ENCODE measurements at regions not wholly inside any gene's neighbourhood (a gene's known extent, or its start where the extent isn't known, plus 50 kb on each side); places are given as distances from the start of the nearest gene placed in this dataset.

DNA sequence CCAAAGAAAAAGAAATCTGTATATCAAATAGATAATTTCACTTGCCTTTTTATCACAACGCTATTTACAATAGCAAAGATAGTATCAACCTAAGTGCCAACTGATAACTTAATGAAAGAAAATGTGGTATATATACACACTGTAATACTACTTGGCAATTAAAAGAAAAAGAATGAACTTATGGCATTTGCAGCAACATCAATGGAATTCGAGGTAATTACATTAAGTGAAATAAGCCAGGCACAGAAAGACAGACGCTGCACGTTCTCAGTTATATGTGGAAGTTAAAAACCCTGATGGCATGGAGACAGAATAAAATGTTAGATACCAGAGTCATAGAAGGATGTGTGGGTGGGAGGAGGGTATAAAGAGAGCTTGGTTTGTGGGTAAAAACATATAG, 1260.5 kb upstream of the PCDH9 start:
- TF ChIP-seq CTCF (IDR thresholded peaks at IDR 0.05; ENCODE audit: insufficient read depth, low read length, poor library complexity, severe bottlenecking), result no peak
- Histone ChIP-seq H3K4me3 (replicated peaks; ENCODE audit: low read depth, low read length) (no peak overlapping the region), H3K36me3 (ENCODE audit: control insufficient read depth, insufficient read depth, low read length) (no peaks in the 10 kb centered on the region), H3K27me3 (replicated peaks; ENCODE audit: control insufficient read depth, insufficient read depth, low read length) (no peaks in the 10 kb centered on the region)
- DNase-seq (ENCODE audit: extremely low read depth, insufficient read length), result no peak

- DNase-seq (ENCODE audit: extremely low read depth, insufficient read length), result no peak
- Histone ChIP-seq H3K27me3 (replicated peaks; ENCODE audit: control insufficient read depth, insufficient read depth, low read length) (no peaks in the 10 kb centered on the region), H3K36me3 (ENCODE audit: control insufficient read depth, insufficient read depth, low read length) (no peaks in the 10 kb centered on the region), H3K4me3 (replicated peaks; ENCODE audit: low read depth, low read length) (no peak overlapping the region)
- no peak for TF ChIP-seq CTCF (IDR thresholded peaks at IDR 0.05; ENCODE audit: insufficient read depth, low read length, poor library complexity, severe bottlenecking)
Observed at GRCh38 chr13:68481130-68481529, 1251.0 kb upstream of the PCDH9 start.

DNA sequence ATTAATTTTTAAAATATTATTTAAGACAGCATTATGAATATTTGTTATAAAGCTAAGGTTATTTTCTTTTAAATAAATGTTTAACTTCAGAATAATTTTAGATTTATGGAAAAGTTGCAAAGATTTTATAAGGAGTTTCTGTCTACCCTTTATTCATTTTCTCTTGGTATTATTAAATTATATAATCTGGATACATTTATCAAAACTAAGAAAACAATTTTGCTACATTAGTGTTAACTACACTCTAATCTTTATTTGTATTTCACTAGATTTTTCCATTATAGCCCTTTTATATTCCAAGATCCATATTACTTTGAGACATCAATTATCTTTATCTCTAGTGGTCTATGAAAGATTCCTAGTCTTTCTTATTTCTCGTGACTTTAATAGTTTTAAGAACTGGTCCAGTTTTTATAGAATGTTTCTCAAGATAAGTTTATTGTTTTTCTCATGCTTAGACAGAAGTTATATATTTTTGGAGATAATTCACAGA, 1243.7 kb upstream of the PCDH9 start:
- H3K27me3 ChIP-seq (replicated peaks; ENCODE audit: control insufficient read depth, insufficient read depth, low read length), result no peaks in the 10 kb centered on the region
- no peak for DNase-seq (ENCODE audit: extremely low read depth, insufficient read length)
- no peaks in the 10 kb centered on the region for H3K36me3 ChIP-seq (ENCODE audit: control insufficient read depth, insufficient read depth, low read length)
- H3K4me3 ChIP-seq (replicated peaks; ENCODE audit: low read depth, low read length), result no peak overlapping the region
- TF ChIP-seq CTCF (IDR thresholded peaks at IDR 0.05; ENCODE audit: insufficient read depth, low read length, poor library complexity, severe bottlenecking), result no peak

DNA sequence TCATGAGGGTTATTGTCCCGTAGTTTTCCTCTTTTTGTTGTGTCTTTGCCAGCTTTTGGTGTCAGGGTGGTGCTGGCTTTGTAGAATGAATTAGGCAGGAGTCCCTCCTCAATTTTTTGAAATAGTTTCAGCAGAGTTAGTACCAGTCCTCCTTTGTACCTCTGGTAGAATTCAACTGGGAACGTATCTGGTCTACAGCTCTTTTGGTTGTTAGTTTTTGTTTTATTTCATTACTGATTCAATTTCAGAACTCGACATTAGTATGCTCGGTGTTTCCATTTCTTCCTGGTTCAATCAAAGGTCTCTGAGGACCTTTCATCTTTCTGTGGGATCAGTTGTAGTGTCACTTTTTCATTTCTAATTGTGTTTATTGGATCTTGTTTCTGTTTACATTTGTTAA, 1237.0 kb upstream of the PCDH9 start:
- Histone ChIP-seq H3K27me3 (replicated peaks; ENCODE audit: control insufficient read depth, insufficient read depth, low read length) (no peaks in the 10 kb centered on the region), H3K36me3 (ENCODE audit: control insufficient read depth, insufficient read depth, low read length) (no peaks in the 10 kb centered on the region), H3K4me3 (replicated peaks; ENCODE audit: low read depth, low read length) (no peak overlapping the region)
- no peak for DNase-seq (ENCODE audit: extremely low read depth, insufficient read length)
- TF ChIP-seq CTCF (IDR thresholded peaks at IDR 0.05; ENCODE audit: insufficient read depth, low read length, poor library complexity, severe bottlenecking), result no peak

GRCh38 chr13:68440874-68441273, 1210.7 kb upstream of the PCDH9 start:
- TF ChIP-seq CTCF (IDR thresholded peaks at IDR 0.05; ENCODE audit: insufficient read depth, low read length, poor library complexity, severe bottlenecking), result no peak

DNA sequence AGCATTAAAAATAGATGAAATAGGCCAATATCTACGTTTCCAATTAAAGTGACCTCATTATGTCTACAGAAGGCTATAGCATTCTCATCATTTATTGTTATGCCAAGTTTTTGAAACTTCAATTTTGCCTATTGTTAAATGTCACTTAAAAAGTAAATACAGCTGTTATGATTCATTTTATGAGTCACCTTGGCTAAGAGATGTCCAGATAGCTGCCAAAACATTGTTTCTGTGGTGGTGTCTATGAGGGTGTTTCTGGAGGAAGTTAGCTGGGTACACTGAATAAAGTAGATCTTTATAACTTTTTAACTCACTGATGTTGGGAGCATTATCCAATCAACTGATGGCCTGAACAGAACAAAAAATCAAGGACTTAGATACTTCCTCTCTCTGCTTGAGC, 1209.7 kb upstream of the PCDH9 start:
- no peak for TF ChIP-seq CTCF (IDR thresholded peaks at IDR 0.05; ENCODE audit: insufficient read depth, low read length, poor library complexity, severe bottlenecking)
- Histone ChIP-seq H3K27me3 (replicated peaks; ENCODE audit: control insufficient read depth, insufficient read depth, low read length) (no peaks in the 10 kb centered on the region), H3K36me3 (ENCODE audit: control insufficient read depth, insufficient read depth, low read length) (no peaks in the 10 kb centered on the region), H3K4me3 (replicated peaks; ENCODE audit: low read depth, low read length) (no peak overlapping the region)
- no peak for DNase-seq (ENCODE audit: extremely low read depth, insufficient read length)

More at GRCh38 chr13:68440874-68441273, 1210.7 kb upstream of the PCDH9 start:
- no peak for DNase-seq (ENCODE audit: extremely low read depth, insufficient read length)
- no peak overlapping the region for H3K4me3 ChIP-seq (replicated peaks; ENCODE audit: low read depth, low read length)
- no peaks in the 10 kb centered on the region for H3K36me3 ChIP-seq (ENCODE audit: control insufficient read depth, insufficient read depth, low read length)
- H3K27me3 ChIP-seq (replicated peaks; ENCODE audit: control insufficient read depth, insufficient read depth, low read length), result no peaks in the 10 kb centered on the region
